SJCRH30 (cell line): ENCODE measurements at regions not wholly inside any gene's neighbourhood (a gene's known extent, or its start where the extent isn't known, plus 50 kb on each side); places are given as distances from the start of the nearest gene placed in this dataset.
"Not testable (repeated sequence)": the region's sequence is repeated elsewhere in the genome, so short reads cannot be mapped to it uniquely, and the experiment has no call there.

Source experiments
- DNase-seq, 2 experiments: peaks; one replicate each; pipeline ENCODE4 v3.0.0-alpha.2; 2015 to 2020
- H3K27ac ChIP-seq: fragments of 250-450 bp; sonication (Bioruptor Pico); 2 replicates; pipeline ENCODE4 v1.5.1; 2020; ENCODE audit warnings: mild to moderate bottlenecking, moderate library complexity
- H3K27me3 ChIP-seq: fragments of 250-450 bp; sonication (Bioruptor Pico); 2 replicates; pipeline ENCODE4 v1.5.1; 2020; ENCODE audit warnings: mild to moderate bottlenecking, moderate library complexity
- H3K36me3 ChIP-seq: fragments of 250-450 bp; sonication (Bioruptor Pico); 2 replicates; pipeline ENCODE4 v1.5.1; 2020; ENCODE audit warnings: mild to moderate bottlenecking, moderate library complexity
- H3K4me1 ChIP-seq: fragments of 250-450 bp; sonication (Bioruptor Pico); 2 replicates; pipeline ENCODE4 v1.5.1; 2020; ENCODE audit warnings: mild to moderate bottlenecking, moderate library complexity
- H3K4me3 ChIP-seq: fragments of 250-450 bp; sonication (Bioruptor Pico); 2 replicates; pipeline ENCODE4 v1.5.1; 2020; ENCODE audit warnings: mild to moderate bottlenecking, moderate library complexity
- H3K9me3 ChIP-seq: fragments of 250-450 bp; sonication (Bioruptor Pico); replicated peaks from 2 replicates; pipeline ENCODE4 v1.5.1; 2020; ENCODE audit warnings: mild to moderate bottlenecking, moderate library complexity

DNA sequence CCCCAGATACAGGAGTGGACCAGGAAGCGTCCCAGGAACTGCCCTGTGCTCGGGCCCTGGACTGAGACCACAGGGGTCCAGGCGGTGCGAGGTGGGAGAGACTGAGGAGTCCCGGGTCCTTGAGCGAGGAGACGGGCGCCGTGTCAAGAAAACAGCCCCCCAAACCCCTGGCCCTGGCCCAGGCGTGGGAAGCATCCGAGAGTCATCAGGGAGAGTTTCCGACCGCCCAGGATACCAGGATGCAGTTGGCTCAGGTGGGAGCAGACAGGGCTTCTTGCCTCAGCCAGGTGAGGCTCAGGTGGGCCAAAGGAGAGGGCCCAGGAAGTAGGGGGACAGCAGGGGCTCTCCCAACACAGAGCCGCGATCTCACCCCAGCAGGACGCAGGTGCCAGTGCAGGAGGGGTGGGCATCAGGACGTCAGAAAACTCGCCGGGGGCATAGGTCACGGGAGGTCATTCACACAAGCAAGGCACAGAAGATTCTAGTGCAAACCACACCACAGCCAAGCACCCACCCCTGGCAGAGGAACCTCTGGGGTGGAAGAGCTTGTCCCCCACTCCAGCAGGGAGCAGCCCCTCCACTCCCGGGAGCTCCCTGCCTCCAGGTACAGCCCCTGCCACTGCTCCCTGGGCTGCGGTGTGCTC lies 102.5 kb upstream of the EIF5 start:
- Histone ChIP-seq H3K27ac (no peak overlapping the region), H3K4me1 (peaks cover 5% of the 10 kb centered on the region; the same call in 1 of the 2 replicates), H3K36me3 (no peaks in the 10 kb centered on the region), H3K27me3 (peaks cover 12% of the 10 kb centered on the region; the same call in 1 of the 2 replicates), H3K4me3 (no peak overlapping the region), H3K9me3 (no peaks in the 10 kb centered on the region; the same call in 1 of the 2 replicates)
- no peak for DNase-seq

DNA sequence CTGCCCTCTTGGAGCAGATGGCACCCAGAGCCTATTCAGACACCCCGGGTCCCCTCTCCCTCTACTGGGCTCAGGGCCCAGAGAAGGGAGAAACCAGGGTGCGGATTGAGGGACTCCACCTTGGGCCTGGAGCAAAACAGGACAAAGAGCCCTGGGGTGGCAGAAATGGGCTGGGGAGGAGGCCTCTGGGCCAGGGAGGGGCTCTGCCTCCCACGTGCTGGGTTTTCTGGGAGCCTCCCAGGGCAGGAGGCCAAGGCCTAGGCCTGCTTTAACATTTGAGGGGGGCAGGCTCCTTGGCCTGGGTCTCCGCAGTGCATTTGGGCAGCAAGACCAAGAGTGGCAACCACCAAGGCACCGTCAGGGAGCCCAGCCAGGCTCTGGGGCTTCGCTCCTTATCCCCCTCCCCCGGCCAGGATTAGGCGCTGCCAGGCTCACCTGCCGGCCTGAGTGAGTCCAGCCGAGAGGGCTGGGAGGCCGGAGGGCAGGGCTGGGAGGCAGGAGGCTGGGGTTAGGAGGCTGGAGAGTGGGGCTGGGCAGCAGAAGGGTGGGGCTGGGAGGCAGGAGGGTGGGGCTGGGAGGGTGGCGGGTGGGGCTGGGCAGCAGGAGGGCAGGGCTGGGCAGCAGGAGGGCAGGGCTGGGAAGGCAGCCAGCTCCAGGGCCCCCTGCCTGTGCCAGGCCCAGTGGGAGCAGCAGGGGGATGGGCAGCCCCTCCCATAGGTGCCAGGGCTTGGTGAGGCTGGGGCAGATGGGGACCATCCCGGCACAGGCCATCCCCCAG lies 101.8 kb upstream of the EIF5 start:
- H3K36me3 ChIP-seq = no peaks in the 10 kb centered on the region
- H3K4me3 ChIP-seq = no peak overlapping the region
- no peaks in the 10 kb centered on the region; the same call in 1 of the 2 replicates for H3K9me3 ChIP-seq
- no peak overlapping the region for H3K27ac ChIP-seq
- no peak for DNase-seq
- H3K27me3 ChIP-seq = peaks cover 12% of the 10 kb centered on the region; the same call in 1 of the 2 replicates
- H3K4me1 ChIP-seq = peaks cover 5% of the 10 kb centered on the region; the same call in 1 of the 2 replicates

- peaks cover under 1% of the 10 kb centered on the region for H3K9me3 ChIP-seq
- H3K36me3 ChIP-seq = no peaks in the 10 kb centered on the region
- no peak overlapping the region for H3K27ac ChIP-seq
- H3K4me1 ChIP-seq = peaks cover 5% of the 10 kb centered on the region; the same call in 1 of the 2 replicates
- no peak overlapping the region for H3K4me3 ChIP-seq
- DNase-seq = peak; percentile 50 to 64
- H3K27me3 ChIP-seq = peaks cover 12% of the 10 kb centered on the region; the same call in 1 of the 2 replicates
Observed at GRCh38 chr14:103232831-103233319, 101.2 kb upstream of the EIF5 start.

GRCh38 chr14:103233328-103233727 lies 100.7 kb upstream of the EIF5 start:
- DNase-seq = no peak
- H3K27me3 ChIP-seq = peaks cover 8% of the 10 kb centered on the region; the same call in 1 of the 2 replicates
- no peak overlapping the region for H3K27ac ChIP-seq
- peaks cover 5% of the 10 kb centered on the region; the same call in 1 of the 2 replicates for H3K4me1 ChIP-seq
- H3K4me3 ChIP-seq = no peak overlapping the region
- H3K9me3 ChIP-seq = peaks cover 5% of the 10 kb centered on the region
- no peaks in the 10 kb centered on the region for H3K36me3 ChIP-seq

DNA sequence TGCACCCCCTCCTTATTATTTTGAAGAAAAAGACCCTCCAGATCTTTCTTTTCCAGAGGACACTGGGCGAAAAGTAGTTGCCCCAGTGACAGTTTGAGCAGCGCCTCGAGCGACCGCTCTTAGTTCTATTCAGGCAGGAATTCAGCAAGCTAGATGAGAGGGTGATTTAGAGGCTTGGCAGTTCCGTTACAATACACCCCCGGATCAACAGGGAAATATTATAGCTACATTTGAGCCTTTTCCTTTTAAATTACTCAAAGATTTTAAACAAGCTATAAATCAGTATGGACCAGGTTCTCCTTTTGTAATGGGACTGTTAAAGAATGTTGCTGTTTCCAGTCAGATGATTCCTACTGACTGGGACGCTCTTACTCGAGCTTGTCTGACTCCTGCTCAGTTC lies 99.2 kb upstream of the EIF5 start:
- H3K4me3 ChIP-seq, H3K27me3 ChIP-seq: not testable (repeated sequence)

GRCh38 chr14:103235506-103235905 lies 98.5 kb upstream of the EIF5 start:
- not testable (repeated sequence) for H3K36me3 ChIP-seq, H3K27me3 ChIP-seq, H3K9me3 ChIP-seq, H3K4me3 ChIP-seq, DNase-seq, H3K4me1 ChIP-seq, H3K27ac ChIP-seq

More for the DNA sequence above, 99.2 kb upstream of the EIF5 start:
- not testable (repeated sequence) for H3K9me3 ChIP-seq, H3K36me3 ChIP-seq, H3K27ac ChIP-seq, H3K4me1 ChIP-seq, DNase-seq

GRCh38 chr14:103239751-103240150 lies 94.3 kb upstream of the EIF5 start:
- H3K4me3 ChIP-seq = no peak overlapping the region
- no peak for DNase-seq
- H3K27ac ChIP-seq = no peak overlapping the region
- H3K27me3 ChIP-seq = no peaks in the 10 kb centered on the region
- H3K9me3 ChIP-seq = peaks cover 10% of the 10 kb centered on the region
- no peaks in the 10 kb centered on the region for H3K4me1 ChIP-seq
- no peaks in the 10 kb centered on the region for H3K36me3 ChIP-seq

GRCh38 chr14:103241531-103241930 lies 92.5 kb upstream of the EIF5 start:
- no peak for DNase-seq
- Histone ChIP-seq H3K9me3 (peaks cover 10% of the 10 kb centered on the region), H3K27me3 (no peaks in the 10 kb centered on the region)

DNA sequence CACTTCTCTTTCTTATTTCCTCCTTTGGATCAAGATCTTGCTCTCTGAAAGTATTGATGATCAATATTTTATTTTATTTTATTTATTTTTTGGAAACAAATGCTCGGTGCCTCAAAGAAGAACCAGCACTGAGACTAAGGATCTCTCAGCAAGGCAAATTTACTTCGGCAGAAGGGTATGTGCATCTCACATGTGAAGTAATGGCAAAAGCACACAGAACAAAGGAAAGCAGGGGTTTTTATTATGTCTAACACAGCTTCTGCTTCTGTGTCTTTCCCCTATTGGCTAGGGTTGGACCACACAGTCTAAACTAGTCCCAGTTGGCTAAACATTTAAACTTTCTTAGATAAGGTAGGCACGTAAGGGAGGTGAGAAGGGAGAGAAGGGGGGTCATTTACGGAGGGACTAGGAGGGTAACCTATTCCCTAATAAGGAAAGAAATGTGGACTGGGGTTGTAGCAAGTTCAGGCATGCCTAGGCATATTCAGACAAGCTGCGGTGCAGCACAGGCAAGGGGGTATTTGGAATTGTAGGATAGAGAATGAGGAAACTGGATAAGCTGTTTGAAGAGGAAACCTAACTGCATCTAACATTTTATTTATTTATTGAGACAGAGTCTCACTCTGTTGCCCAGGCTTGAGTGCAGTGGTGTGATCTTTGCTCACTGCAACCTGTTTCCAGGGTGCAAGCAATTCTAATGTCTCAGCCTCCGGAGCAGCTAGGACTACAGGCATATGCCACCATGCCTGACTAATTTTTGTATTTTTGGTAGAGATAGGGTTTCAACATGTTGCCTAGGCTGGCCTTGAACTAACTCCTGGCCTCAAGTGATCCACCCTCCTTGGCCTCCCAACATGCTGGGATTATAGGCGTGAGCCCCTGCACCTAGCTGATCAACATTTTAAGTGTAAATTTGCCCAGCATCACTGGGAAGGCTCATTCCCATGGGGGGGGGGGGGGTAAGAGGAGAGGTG lies 90.0 kb upstream of the EIF5 start:
- Histone ChIP-seq H3K4me3 (no peak overlapping the region), H3K27me3 (no peaks in the 10 kb centered on the region), H3K36me3 (no peaks in the 10 kb centered on the region), H3K9me3 (no peaks in the 10 kb centered on the region; the same call in 1 of the 2 replicates), H3K27ac (peak overlapping the region; percentile 17; the same call in 1 of the 2 replicates), H3K4me1 (no peaks in the 10 kb centered on the region)
- DNase-seq = peak; percentile 38 to 60

More at GRCh38 chr14:103241531-103241930, 92.5 kb upstream of the EIF5 start:
- Histone ChIP-seq H3K36me3 (no peaks in the 10 kb centered on the region), H3K27ac (no peak overlapping the region), H3K4me3 (no peak overlapping the region), H3K4me1 (no peaks in the 10 kb centered on the region)

DNA sequence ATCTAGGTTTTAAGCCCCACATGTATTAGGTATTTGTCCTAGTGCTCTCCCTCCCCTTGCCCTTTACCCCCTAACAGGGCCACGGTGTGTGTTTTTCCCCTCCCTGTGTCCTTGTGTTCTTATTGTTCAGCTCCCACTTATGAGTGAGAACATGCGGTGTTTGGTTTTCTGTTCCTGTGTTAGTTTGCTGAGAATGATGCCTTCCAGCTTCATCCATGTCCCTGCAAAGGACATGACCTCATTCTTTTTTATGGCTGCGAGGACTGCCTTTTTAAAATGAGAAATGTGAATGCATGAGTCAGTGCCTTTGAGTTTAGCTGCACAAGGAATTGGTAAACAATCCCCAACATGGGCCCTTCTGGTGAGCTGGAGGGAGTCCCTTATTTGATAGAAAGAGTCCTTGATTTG lies 88.4 kb upstream of the EIF5 start:
- not testable (repeated sequence) for H3K27ac ChIP-seq, DNase-seq, H3K4me1 ChIP-seq, H3K36me3 ChIP-seq, H3K9me3 ChIP-seq, H3K27me3 ChIP-seq, H3K4me3 ChIP-seq

GRCh38 chr14:103246070-103246469 lies 88.0 kb upstream of the EIF5 start:
- DNase-seq = no peak
- Histone ChIP-seq H3K9me3 (no peaks in the 10 kb centered on the region), H3K27ac (no peak overlapping the region), H3K4me1 (no peaks in the 10 kb centered on the region), H3K27me3 (no peaks in the 10 kb centered on the region), H3K4me3 (no peak overlapping the region), H3K36me3 (no peaks in the 10 kb centered on the region)

DNA sequence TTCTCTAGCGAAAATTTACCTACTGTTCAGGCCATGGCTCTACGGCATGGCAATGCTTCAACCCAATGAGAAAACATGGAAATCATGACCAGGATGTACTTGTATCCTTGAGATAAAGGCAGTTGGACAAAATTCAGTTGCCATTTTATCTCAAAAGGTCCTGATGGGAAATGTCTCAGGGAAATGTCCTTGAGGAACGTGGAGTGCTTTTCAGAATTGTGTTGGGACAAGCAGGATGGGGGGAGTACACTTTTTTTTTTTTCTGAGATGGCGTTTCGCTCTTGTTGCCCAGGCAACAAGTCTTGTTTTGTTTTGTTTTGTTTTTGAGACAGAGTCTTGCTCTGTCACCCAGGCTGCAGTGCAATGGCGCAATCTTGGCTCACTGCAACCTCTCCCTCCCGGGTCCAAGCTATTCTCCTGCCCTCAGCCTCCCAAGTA lies 86.8 kb upstream of the EIF5 start:
- no peaks in the 10 kb centered on the region for H3K4me1 ChIP-seq
- no peak overlapping the region for H3K27ac ChIP-seq
- H3K27me3 ChIP-seq = no peaks in the 10 kb centered on the region
- no peak overlapping the region for H3K4me3 ChIP-seq
- peaks cover 3% of the 10 kb centered on the region; the same call in 1 of the 2 replicates for H3K9me3 ChIP-seq
- H3K36me3 ChIP-seq = no peaks in the 10 kb centered on the region
- DNase-seq = no peak

GRCh38 chr14:103250181-103250580 lies 83.9 kb upstream of the EIF5 start:
- Histone ChIP-seq H3K36me3 (no peaks in the 10 kb centered on the region), H3K9me3 (peaks cover 5% of the 10 kb centered on the region; the same call in 1 of the 2 replicates), H3K4me1 (no peaks in the 10 kb centered on the region), H3K27me3 (no peaks in the 10 kb centered on the region), H3K27ac (no peak overlapping the region), H3K4me3 (no peak overlapping the region)
- no peak for DNase-seq

DNA sequence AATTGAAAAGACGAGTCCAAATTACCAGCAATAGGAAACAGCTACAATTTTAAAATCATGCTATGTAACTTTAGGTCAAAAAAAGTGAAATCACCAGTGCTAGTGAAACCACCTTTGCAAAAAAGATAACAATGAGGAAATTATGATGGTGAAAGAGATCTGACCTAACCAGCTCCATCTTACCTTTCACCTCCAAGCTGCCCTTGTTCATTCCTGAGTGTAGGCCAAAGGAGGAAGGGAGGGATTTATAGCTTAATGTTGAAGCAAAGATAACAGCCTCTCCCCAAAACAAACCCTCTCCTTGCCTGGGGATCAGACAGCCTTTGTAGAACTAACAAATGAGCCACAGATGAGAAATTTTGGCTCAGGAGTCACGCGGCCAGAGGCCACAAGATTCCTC lies 83.2 kb upstream of the EIF5 start:
- Histone ChIP-seq H3K9me3 (peaks cover 5% of the 10 kb centered on the region; the same call in 1 of the 2 replicates), H3K4me1 (no peaks in the 10 kb centered on the region), H3K36me3 (no peaks in the 10 kb centered on the region), H3K27me3 (no peaks in the 10 kb centered on the region), H3K4me3 (no peak overlapping the region), H3K27ac (no peak overlapping the region)
- no peak for DNase-seq
